GM13976 (cell line): ENCODE measurements at regions not wholly inside any gene's neighbourhood (a gene's known extent, or its start where the extent isn't known, plus 50 kb on each side); places are given as distances from the start of the nearest gene placed in this dataset.

ENCODE experiments used
- DNase-seq: peaks from one replicate; pipeline ENCODE4 v3.0.0; 2012; ENCODE audit warnings: low spot score
- CTCF ChIP-seq: IDR thresholded peaks from 2 replicates; pipeline ENCODE4 v1.5.1; 2012; ENCODE audit warnings: borderline replicate concordance, mild to moderate bottlenecking; ENCODE audit not compliant: insufficient read depth; ENCODE audit errors: extremely low read depth, missing control alignments, control extremely low read depth
- in situ Hi-C: fragments of 300-500 bp; cut with MboI; formaldehyde crosslinking; loops from one replicate; pipeline ENCODE4 v1.12.0; 2022; ENCODE audit warnings: low sequenced_read_pairs, mixed read lengths, inconsistent platforms; ENCODE audit not compliant: unreplicated experiment

GRCh38 chr17:73711184-73711583 is 66.9 kb upstream of the SDK2 start:
- no peak for DNase-seq
- in situ Hi-C loops: loop anchor here (25.0 kb wide), 1 partner anchor 274 kb away; no protein-coding TSS in a partner anchor
- no peak for TF ChIP-seq CTCF

- in situ Hi-C loops: loop anchor here (25.0 kb wide), 1 partner anchor 275 kb away; no protein-coding TSS in a partner anchor
Observed at GRCh38 chr17:73711916-73712315, 67.7 kb upstream of the SDK2 start.

DNA sequence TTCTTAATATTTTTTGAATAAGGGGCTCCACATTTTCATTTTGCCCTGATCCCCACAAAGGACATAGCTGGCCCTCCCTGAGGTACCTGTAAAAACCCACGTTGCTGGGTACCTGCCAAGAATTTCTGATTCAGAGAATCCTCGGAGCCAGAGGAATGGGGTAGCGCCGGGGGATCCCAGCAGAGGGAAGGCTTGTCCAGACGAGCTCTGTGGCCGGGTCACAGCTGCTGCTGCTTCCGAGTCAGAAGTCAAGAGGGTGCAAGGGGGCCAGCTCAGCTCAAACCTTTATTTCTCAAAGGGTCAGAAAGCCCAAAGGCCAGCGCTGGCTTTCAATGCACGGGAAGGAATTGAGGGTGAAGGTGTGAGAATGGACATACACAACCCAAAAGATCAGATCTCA is 68.9 kb upstream of the SDK2 start:
- DNase-seq: no peak
- TF ChIP-seq CTCF: no peak
- in situ Hi-C loops: loop anchor here (25.0 kb wide), 1 partner anchor 276 kb away; no protein-coding TSS in a partner anchor

More at GRCh38 chr17:73711916-73712315, 67.7 kb upstream of the SDK2 start:
- no peak for DNase-seq
- TF ChIP-seq CTCF: no peak

DNA sequence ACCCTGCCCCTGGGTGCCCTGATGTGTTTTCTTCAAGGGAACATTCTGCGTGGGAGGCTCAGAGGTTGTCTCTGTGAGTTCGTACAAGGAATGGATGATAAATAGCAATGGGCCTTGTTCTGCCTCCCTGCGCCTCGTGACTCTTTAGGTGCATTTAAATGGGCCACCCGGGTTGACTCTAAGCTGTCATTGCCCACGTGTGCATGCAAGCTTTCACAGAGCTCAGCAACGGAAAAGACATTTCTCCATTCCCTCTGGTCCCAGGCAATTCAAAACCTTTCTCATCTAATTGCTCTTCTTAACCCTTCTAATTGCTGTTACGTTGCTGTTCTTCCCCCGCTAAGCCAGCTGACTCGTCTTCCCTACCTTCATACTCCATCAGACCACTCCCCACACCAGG is 71.5 kb upstream of the SDK2 start:
- no peak for DNase-seq
- no peak for TF ChIP-seq CTCF
- in situ Hi-C loops: loop anchor here (25.0 kb wide), 1 partner anchor 278 kb away; no protein-coding TSS in a partner anchor

DNA sequence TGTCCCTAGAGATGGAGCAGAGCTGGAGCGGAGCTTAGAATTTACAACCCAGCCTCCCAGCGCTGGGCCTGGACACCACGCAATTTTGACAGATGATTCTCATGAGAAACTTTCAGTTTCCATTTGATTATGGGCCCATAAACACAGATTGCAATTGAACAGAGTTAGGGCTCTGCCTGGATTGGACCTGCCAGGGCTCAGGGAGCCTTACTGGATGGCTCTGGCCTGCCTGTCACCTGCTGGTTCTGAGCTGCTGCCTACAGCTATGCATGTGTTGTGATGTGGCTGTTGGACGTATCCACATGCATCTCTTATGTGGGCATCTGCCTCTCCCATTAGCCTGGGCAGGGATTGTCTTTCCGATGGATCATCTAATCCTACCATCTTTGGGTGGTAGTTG is 73.4 kb upstream of the SDK2 start:
- no peak for TF ChIP-seq CTCF
- in situ Hi-C loops: loop anchor here (25.0 kb wide), 1 partner anchor 280 kb away; no protein-coding TSS in a partner anchor
- no peak for DNase-seq

DNA sequence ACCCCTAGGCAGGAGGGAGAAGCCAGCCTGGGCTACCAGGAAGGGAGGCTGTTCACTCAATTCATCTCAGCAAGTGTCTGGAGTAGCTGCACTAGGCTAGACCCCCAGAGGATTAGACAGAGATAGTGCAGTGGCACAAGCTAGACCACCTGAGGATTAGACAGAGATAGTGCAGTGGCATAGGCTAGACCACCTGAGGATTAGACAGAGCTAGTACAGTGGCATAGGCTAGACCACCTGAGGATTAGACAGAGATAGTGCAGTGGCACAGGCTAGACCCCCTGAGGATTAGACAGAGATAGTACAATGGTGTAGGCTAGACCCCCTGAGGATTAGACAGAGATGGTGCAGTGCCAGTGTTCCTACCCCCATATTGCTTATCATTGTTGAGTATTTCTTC is 74.1 kb upstream of the SDK2 start:
- TF ChIP-seq CTCF: no peak
- in situ Hi-C loops: loop anchor here (25.0 kb wide), 1 partner anchor 281 kb away; no protein-coding TSS in a partner anchor
- no peak for DNase-seq
